Glomerular endothelial cell (primary cell): ENCODE measurements at regions not wholly inside any gene's neighbourhood (a gene's known extent, or its start where the extent isn't known, plus 50 kb on each side); places are given as distances from the start of the nearest gene placed in this dataset.
"Not testable (repeated sequence)": the region's sequence is repeated elsewhere in the genome, so short reads cannot be mapped to it uniquely, and the experiment has no call there.

Experiments used
- DNase-seq: peaks from one replicate; pipeline ENCODE4 v3.0.0-alpha.2; 2011; ENCODE audit warnings: low read depth, low spot score; ENCODE audit errors: extremely low read depth

DNA sequence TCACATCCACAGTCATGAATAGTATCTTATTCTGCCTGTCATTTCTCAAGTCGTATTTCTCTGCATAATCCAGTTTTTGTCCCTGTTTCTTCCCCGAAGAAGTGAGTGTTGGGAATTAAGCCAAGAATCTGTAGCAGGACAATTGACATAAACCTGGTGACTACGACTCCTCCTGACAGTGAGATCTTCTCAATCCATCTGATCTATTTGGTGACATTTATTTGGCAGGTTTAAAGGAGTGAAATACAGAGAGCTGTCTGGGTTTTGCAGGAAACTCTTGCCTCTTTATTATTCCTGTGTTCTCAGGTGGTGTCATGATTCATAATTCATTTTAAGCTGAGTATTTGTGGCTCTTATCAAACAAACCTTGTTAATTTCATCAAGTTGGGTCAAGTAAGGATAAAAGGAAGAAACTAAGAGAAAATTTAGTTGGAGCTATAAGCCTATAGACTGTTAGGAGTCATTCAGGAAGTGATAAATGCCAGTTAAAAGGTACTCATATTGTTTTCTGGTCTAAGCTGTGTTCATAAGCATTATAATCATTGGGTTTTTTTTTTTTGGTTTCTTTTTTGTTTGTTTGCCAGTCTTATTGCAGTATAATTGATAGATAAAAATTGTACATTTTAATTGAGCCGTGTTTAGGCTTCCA is 95.9 kb upstream of the PCSK1 start:
- DNase-seq: no peak

DNA sequence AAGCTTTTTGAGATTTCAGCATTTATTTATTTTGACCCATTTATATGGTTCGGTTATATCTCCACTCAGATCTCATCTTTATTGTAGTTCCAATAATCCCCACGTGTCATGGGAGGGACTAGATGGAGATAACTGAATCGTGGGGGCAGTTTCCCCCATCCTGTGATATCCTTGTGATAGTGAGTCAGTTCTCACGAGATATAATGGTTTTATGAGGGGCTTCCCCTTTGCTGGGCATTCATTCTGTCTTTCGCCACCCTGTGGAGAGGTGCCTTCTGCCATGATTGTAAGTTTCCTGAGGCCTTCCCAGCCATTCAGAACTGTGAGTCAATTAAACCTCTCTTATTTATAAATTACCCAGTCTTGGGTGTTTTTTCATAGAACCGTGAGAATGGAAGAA is 96.5 kb upstream of the PCSK1 start:
- no peak for DNase-seq

DNA sequence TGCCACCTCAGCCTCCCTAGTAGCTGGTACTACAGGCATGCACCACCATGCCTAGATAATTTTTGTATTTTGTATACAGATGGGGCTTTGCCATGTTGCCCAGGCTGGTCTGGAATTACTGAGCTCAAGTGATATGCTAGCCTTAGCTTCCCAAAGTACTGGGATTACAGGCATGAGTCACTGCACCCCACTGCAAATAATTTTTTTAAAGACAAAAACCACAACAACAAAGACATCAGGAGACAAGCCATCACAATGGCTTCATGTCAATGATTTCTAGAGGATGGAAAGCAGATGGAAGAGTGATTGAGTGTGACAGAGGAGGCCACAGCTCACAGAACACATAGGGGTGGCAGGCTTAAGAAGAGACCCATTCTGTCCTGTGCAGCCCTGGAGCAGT is 97.9 kb upstream of the PCSK1 start:
- no peak for DNase-seq

DNA sequence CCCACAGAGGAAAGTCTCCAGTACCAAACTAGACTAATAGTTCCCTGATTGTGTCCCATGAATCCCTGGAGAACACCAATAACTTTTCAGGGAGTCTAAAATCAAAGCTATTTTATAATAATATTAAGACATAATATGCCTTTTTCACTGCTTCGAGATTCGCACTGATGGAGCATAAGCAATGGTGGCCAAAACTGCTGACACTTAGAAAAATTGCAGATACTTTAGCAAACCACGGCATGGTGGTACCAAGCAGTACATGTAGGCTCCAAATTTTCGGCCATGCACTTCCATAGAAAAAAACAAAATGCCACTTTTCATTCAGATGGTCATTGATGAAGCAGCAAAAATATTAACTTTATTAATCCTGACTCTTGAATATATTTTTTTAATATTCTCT is 100.3 kb upstream of the PCSK1 start:
- no peak for DNase-seq

DNA sequence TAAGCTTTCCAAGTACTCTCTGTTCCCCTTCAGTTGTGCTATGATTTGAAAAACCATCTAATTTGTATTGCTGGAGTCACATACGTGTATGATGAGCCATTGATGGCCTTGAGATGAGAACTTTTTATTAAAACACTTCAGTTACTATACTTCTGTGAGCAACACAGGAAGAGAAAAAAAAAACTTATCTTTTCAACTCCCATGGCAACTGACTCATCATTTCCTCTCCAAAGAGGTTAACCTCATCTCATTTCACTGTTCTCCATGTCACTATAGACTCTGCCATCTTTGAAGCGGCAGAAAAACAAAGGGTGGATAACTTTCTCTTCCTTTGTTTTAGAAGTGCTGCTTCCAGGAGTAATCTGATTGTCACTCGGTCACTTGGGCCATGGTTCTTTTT is 104.3 kb upstream of the PCSK1 start:
- DNase-seq: peak; percentile 78

DNA sequence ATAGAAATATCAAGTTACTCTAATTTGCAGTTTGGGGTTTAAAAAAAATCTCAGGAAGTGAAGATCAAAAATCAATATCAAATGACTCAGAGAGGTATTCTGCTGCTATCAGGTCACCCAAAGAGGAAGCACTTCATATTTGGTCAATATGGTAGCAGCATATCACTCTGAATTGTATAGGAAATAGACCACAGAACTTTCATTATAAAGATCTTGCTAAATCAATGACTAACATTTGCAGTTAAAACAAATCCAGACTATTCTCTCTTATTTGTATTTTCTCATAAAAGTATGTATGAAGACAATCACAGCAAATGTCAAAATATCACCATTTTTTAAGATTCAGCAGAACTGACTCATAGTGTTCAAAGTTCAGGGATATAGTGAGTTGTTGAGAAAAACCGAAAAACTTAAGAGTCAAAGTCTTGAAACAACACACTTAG is 105.8 kb upstream of the PCSK1 start:
- DNase-seq: no peak

DNA sequence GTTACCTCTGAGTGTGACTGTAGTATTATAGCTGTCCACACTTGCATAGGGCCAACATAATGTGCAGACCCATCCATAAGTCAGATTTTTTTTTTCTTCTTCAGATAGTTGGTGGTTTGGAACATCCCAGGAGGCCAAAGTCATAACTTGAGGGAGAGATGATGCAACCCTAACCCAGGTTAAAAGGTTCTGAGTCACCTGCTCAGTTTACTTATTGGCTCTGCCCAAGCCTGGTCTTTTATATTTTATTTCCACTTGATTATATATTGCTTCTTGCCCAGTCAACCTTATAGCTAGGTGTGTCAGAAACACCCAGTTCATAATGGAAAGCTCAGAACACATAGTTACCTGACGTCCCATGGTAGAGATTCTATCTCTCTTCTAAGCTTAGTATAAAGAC is 113.1 kb upstream of the PCSK1 start:
- DNase-seq: no peak

DNA sequence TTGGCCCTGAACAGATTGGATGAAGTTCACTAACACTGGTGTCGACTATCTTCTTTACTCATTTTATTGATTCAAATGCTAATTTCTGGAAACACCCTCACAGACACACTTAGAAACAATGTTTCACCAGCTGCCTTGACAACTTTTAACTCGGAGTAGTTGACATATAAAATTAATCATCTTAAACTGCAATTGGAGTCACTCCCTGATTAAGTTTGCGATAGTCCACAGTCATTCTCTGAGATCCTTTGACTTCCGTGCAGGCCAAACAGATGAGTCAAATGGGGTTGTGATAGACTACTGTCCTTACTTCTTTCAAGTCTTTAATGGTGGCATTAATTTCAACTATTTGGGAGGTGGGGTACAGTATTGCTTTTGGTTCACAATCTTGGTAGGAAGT is 114.4 kb upstream of the PCSK1 start:
- no peak for DNase-seq

DNA sequence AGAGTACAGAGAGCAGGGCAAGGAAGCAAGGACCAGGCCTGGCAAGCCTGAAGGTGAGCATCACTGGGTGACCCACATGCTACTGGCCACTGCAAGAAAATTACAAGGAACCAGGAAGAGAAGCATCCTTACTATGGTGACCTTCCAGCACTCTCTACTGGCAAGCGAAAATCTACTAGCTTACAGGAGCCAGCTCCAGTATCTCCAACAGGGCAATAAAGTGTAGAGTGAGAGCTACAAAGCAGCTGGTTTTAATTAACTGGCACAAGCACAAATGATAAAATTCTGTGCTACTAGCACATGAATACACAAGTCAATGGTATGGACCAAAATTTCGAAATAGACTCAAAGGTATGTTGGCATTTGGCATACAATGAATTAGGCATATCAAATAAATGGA is 113.3 kb upstream of the CAST start:
- no peak for DNase-seq

DNA sequence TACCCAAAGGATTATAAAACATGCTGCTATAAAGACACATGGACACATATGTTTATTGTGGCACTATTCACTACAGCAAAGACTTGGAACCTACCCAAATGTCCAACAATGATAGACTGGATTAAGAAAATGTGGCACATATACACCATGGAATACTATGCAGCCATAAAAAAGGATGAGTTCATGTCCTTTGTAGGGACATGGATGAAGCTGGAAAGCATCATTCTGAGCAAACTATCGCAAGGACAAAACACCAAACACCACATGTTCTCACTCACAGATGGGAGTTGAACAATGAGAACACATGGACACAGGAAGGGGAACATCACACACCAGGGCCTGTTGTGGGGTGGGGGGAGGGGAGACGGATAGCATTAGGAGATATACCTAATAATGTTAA is 101.3 kb upstream of the CAST start:
- not testable (repeated sequence) for DNase-seq

DNA sequence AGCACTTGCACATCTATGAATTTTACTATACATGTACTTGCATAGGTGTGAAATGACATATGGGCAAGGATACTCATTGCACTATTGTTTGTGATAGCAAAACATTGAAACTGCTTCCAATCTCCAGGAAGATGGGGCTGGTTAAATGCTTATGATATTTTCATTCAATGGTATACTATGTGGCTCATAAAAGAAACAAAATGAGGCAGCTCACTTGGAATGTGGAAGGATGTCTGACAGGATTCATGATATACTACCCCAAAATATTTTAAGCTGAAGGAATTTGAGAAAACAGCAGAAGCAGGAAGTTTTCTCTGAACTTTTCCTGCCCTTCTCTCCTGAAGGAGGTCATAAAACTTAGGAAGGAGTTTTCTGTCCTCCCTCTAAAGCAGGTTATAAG is 99.6 kb upstream of the CAST start:
- no peak for DNase-seq

DNA sequence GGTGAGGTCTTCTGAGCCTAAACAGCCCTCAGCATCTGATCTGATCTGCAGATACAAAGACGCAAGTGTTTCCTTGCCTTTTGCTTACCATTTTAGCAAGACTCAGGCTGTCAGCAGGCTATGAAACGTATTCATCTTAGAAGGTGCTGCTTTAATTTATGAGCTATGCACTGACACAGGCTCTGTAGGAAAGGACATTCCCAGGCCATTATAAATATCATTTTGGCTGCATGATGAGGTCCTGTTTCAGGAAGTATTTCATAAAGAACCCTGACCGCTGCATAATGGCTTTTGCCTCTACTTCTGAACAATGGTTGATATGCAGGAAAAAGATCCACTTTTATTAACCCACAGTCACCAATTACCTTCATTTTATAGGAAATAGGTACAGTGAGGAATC is 98.4 kb upstream of the CAST start:
- no peak for DNase-seq

DNA sequence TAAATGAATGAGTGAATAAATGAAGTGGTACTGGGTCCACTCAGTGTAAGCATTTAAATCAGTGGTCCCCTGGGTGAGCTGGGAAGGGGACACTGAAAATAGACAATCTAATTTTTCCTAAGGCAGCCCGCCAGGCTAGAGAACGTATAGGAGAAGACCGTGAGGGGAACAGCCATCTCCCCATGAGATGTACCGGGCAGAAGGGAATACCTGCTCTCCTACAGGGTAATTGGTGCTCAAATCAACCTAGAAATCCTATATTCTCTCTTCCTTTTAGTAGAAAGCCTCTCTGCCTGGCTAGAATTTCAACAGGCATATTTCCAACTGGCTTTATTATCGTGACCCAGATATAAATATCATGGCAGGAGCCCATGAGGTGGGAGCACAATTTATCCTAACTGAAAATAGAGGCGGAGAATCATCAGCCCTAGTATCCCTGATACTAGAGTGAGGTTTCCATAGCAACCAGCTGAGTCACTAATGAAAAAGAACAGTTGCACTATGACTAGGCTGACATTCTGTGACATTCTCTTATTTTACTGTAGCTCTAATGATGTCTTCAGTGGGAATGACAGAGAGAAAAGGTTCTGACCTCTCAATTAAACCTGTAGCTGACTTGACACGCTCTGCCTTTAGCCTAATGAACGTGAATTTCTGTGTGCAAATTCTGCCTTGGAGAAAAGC is 96.5 kb upstream of the CAST start:
- no peak for DNase-seq

DNA sequence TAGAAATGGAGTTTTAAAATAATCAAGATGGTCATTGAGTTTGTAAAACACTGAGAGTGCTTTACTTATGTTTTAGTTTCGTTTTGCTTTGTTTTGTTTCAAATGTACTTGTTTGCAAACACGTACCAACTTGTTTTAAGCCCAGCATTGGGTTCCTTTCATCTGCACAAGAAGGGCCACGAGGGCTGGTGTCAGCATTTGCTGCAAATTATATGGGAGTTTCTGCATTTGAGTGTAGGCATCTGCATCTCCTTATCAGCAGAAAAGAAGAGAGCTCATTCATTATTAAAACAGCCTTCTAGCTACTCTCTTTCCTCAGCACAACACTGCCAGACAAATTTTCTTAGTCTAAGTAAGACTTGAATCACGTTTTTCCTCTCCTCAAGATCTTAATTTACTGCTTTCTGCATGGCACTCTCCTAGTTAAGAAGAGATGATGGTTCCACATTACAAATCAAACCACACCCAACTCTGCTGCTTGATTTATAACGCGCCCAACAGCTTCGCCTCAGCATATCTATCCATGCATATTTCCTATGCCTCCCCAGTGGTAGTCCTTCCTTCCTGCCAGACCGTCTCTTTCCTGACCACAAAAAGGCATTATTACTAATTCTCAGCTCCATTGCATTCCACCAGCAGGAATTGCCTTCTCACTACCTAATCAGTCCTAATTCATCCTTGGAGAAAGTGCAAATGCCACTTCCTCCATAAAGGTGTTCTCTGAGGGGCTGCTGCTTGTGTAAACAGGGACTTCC is 95.2 kb upstream of the CAST start:
- DNase-seq: no peak

DNA sequence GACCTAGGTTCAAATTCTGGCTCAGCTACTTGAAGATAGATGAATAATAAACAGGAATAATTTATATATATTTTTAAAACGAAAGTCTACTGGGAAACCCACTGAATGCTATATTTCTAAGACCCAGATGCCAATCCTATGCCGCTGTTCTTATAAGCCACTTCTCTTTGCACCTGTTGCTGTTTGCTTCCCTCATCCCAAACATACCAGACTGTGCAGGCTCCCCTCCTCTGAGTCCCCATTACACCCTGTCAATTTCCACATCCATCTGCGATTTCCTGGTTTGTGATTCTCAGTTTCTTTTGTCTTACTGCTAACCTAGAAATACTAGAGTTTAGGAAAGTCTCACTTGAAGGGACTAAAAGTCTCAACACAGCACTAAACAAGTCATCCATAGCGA is 92.8 kb upstream of the CAST start:
- no peak for DNase-seq

DNA sequence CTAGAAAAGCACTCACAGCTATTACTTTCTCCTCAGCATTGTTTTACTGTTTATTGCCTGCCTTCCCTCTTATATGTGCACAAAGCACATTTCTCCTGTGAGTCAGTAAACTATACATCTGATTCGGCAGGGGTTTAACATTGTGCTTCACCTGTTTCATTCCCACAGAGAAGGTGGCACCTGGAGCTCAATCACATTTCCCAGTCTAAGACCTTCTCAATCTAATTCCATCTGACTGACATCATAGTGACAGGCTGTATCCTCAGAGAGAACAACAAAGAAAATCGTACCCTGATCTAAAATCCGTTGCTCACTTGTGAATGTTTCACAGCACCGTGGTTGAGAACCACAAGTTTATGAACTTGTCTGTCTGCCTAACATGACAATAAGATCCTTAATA is 92.4 kb upstream of the CAST start:
- no peak for DNase-seq

DNA sequence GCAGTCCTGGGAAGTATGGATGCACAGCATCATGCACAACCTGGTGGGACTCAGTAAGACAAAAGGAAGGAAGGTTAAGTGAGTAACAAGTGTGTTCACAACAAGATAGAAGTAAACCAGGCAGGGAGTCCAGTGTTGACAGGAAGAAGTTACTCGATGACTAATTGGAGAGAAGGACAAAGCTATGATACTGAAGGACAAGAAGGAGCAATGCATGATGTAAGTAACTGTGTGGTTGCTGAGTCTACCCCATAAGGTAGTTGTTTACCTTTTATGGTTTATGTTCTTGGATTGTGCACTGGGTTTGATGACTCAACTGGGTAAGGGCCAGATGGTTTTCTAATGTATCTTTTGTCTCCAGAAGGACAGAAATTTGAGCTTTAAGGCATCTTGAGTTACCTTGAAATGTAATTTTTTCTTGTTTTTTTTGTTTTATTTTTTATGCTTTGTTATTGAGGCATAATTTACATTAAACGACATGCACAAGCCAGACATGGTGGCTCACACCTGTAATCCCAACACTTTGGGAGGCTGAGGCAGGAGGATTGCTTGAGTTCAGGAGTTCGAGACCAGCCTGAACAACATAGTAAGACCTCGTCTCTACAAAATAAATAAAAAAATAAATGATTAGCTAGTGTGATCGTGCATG is 89.2 kb upstream of the CAST start:
- DNase-seq: peak; percentile 84

DNA sequence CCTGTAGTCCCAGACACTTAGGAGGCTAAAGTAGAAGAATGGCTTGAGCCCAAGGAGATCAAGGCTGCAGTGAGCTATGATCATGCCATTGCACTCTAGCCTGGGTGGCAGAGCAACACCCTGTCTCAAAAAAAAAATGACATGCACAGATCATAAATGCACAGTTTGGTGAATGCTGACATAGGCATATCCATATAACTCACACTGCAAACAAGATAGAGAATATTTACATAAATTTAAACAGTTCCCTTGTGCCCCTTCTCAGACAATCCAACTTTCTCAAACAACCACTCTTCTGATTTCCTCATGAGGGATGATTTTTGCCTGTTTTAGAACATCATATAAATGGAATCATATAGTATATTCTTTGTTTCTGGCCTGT is 88.7 kb upstream of the CAST start:
- no peak for DNase-seq

DNA sequence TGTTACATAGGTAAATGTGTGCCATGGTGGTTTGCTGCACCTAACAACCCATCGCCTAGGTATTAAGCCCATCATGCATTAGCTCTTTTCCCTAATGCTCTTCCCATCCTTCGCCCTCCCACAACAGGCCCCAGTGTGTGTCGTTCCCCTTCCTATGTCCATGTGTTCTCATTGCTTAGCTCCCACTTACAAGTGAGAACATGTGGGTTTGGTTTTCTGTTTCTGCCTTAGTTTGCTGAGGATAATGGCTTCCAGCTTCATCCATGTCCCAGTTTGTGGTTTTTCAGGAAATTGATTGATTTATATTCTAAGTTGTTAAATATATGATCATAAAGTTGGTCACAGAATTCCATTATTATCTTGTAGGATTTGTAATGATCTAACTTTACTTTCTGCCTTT is 85.3 kb upstream of the CAST start:
- DNase-seq: no peak

DNA sequence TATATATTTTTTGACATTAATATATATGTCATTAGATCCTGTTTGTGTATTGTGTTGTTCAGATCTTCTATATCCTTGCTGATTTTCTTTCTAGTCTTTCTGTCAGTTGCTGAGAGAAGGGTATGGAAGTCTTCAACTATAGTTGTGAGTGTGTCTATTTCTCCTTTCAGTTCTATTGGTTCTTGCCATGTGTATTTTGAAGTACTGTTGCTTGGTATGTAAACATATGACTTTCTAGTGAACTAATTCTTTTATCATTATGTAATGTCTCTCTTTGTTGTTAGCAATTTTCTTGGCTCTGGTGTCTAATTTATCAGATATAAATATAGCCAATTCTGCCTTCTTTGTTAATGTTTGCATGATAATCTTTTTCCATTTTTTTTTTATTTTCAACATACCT is 84.3 kb upstream of the CAST start:
- DNase-seq: no peak

DNA sequence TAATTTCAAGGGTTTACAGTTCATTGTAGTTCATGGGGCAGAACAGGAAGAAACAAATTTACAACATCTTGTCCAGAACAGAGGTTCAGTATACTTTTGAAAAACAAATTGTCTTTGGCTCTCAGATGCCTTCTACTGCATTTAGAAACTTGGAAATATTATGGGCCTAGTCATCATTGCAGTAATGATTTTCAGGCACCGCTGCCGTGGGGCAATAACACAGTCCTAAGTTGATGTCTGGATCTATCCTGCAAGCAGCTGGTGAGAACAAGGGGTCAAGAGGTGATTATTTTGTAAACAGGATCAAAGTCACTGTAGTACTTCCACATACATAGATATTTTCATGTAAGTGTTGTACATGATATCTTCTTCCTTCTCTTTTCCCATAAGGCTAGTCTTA is 82.5 kb upstream of the CAST start:
- DNase-seq: no peak

DNA sequence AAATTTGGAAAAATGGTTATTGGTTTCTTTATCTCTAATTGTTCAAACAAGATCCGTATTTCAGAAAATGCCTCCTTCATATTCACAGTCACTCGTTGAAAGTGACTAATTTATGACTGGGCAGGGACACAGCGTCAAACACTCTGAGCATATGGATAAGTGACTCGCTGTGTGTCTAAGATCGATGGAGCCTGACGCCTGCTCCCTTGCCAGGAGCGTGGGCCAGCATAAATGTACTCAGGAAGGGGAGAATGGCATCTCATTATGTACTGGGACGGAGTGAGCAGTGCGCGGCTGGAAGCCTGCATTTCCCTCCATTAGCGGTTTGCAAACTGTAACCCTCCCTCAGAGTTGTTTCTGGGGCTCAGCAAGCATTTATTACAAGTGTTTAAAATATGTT is 79.8 kb upstream of the CAST start:
- DNase-seq: no peak
